CD4-positive, alpha-beta T cell treated with Interleukin-12 subunit alpha and Interleukin-12 subunit beta, for 1 hour (primary cell): ENCODE measurements at regions not wholly inside any gene's neighbourhood (a gene's known extent, or its start where the extent isn't known, plus 50 kb on each side); places are given as distances from the start of the nearest gene placed in this dataset.
"Not testable (repeated sequence)": the region's sequence is repeated elsewhere in the genome, so short reads cannot be mapped to it uniquely, and the experiment has no call there.

Experiments used
- DNase-seq: peaks from one replicate; pipeline ENCODE4 v3.0.0-alpha.2; 2020

DNA sequence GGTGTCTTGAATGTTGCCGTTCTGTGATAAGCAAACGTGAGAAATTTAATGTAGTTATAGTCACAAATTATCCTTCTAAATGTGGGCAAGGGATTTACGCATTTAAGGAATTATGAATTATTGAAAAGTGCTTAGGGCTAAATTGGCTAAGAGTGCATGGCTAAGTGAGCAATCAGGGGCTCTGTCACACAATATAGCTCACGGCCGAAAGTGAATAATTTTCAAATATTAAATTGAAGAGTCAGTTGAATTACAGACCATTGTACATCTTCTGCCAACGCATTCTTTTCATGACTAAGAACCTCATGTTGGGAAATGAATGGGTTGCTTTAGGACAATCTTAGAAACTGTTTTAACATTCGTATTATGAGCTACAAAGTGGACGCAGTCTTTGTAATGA is 1832.9 kb upstream of the LRRTM1 start:
- DNase-seq = no peak

DNA sequence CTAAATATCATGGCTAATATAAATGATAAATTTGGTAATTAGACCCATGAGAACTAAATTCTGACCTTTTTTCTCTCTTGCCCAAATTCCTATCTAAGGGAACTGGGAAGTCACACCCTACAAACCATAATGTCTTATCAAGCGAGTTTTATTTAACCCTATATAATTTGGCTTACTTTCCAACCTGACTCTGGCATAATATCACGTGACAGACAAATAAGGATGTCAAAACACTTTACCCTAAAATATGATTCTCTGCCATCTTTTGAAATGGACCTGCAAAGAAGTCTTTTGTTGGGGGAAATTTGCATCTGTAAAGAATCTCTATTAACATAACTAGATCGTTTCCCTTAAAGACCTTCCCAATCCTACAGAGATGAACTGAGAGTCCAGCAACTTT is 1823.5 kb upstream of the LRRTM1 start:
- DNase-seq = no peak

DNA sequence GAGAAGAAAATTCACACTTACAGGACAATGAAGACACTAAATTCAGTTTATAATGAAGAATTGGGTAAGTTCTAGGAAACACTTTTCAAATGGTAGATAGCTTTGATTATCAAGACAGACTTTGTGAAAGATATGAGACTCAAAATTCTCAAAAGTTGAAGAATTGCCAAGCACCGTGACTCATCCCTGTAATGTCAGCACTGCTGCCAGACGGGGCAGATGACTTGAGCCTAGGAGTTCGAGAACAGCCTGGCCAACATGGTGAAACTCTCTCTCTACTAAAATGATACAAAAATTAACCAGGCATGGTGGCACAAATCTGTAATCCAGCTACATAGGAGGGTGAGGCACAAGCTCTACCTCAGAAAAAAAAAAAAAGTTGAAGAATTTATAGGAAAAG is 1820.1 kb upstream of the LRRTM1 start:
- no peak for DNase-seq

DNA sequence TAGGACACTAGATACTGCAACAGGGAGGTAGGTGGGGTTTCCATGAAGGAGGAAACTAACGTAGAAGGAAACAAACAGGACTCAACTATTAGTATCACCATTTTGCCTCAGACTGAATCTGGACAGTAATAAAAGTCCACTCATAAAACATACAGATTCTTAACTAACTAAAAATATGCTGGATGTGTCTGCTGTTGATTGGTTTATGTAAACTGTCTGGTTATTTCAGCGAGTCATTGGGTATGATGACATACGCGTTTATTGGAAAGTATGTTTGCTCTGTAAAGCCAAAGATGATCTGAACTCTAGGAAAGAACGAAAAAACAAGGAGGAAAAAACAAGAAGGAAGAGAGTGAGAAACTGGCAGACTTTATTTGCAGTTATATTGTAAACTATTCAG is 1816.1 kb upstream of the LRRTM1 start:
- DNase-seq = no peak

DNA sequence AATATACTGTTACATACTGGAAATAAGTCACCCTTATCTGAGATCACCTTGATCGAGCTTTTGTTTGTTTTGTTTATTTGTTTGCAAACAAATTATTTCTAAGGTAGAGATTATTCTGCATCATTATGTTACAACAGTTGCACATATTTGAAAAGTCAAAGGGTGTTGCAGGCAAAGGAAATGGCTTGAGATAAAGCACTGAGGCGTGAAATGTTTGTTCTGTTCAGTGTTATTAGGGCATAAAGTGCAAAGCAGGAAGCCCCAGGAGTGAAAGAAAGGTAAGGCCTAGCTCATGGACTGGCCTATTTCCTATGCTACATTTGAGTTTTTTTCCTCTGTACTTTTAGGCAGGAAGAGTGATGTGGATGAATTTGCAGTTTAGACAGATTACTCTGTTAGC is 1815.6 kb upstream of the LRRTM1 start:
- no peak for DNase-seq

DNA sequence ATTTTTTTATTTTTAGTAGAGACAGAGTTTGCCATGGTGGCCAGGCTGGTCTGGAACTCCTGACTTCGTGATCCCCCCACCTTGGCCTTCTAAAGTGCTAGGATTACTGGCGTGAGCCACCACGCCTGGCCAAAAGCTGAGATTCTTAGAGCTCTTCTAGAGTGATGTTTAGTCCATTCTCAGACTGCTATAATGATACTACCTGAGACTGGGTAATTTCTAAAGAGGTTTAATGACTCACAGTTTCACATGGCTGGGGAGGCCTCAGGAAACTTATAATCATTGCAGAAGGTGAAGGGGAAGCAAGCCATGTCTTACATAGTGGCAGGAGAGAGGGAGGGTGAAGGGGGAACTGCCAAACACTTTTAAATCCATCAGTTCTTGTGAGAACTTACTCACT is 1804.9 kb upstream of the LRRTM1 start:
- no peak for DNase-seq

DNA sequence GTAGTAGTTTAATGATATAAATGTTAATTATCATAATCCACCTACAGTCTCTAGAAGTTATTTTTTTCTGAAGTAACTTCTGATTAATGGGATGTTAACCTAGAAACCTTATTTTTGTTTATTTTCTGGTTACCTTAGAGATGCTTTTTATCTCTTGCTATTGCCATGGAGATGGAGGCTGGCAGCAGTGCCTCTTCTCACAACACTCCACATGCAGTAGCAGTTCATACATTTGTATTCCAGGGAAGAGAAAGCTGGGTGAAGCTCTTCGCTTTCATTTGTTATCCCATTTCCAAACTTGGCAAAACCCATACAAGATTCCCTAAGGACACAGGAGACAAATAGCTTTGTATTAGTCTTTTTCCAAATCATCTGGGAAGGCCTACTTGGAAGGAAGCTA is 1794.1 kb upstream of the LRRTM1 start:
- DNase-seq = no peak

DNA sequence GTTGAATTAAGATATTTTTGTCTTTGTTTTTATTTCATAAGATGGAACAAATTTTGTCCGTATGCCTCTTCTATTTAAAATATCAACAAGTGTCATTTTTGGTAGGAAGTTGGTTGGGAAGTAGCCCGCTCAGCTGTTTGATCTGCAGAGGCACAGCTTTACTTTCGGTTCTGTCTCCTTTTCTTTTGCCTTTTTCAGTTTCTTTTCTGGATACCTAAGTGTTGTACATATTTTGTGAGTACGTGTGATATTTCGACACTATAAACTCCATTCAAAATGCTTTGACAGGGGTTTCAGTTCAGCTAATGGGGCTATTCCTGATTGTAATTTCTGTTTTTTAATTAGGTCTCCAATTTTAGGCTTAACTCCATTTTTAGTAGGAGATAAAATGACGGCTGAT is 1785.0 kb upstream of the LRRTM1 start:
- no peak for DNase-seq

DNA sequence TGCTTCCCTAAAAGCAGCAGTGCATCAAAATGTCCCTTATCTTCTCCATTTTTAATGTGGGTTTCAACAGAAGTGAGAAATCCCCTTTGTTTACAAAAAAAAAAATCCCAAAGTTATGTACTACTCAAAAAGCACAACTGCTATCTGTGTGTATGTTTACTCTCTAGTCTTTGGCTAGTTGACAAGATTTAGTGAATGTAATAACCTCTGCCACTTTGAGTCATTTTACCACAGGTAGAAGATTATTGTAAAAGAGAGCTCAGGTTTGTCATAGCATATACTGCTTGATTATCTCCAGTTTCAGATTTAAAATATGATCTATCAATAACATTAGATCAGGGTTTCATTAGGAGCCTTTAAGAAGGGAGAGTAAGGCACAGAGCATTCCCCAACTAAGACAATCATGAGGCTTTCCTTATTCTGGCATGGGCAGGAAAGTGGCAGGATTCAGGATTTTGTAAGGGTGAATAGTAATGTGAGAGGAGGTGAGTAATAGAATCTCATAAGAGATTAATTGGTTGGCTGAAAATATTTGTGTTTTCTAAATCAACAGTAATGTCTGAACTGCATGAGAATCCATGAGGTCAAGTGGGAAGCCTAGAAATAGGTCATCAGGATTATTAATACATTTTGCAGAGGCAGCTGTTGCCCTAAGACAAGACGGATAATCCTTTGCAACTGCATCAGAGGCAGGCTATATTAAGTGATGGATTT is 1780.3 kb upstream of the LRRTM1 start:
- DNase-seq = no peak

DNA sequence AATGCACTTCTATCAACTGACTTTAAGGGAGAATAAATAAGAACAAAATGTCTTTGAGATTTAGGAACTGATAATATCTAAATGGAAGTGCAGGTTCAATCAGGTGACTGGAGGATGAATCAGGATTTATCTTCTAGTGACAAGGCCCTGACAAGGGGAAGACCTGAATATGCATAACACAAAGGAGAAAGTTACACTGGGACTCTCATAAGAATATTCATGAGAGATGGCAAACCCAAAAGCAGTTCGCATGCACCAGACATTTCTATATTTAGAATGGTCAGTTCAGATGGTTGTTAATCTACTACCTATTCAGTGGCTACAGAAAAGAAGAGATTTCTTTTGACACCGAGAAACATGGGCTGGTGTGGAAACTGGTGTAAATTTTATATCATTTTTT is 1771.3 kb upstream of the LRRTM1 start:
- DNase-seq = no peak

DNA sequence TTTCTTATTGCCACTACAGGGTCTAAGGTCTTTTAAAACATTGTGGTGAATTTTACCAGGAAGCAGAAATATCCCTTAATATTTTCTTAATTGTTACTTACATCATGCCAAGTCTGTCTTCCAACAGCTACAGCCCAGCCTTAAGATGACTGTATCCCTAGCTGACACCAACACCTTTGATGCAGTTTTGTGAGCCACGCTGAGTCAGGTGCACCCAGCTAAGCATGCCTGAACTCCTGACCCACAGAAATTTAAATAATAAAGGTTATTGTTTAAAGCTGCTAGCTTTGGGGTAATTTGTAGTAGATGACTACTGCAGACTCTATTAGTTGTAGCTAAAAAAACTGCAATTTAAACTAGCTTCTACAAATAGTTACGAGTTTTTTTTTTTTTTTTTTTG is 1757.9 kb upstream of the LRRTM1 start:
- DNase-seq = no peak

DNA sequence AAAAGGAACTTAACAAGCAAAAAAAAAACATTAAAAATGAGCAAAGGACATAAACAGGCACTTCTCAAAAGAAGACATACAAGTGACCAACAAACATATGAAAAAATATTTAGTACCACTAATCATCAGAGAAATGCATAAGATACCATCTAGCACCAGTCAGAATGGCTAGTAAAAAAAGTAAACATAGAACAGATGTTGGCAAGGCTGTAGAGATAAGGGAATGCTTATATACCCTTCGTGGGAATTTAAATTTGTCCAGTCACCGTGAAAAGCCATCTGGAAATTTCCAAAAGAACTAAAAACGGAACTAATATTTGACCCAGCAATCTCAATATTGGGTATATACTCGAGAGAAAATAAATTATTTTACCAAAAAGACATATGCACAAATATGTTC is 1751.3 kb upstream of the LRRTM1 start:
- DNase-seq = no peak

DNA sequence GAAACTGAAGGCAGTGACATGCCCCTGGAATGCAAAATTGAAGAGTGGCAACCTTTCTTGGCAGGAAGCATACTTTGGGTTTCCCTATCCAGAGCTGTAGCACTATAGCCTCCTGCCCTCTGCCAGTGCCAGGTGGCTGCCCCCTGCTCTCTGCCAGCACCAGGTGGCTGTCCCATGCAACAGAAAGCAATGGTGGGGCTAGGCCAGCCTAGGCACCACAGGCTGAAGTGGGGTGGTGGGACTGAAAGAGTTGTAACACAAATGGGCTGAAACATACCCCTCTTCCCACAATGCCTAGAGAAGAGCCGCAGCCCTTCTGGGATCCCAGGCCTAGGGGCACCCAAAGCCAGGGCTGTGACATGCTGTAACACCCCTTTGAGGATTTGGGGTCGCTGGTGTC is 1739.3 kb upstream of the LRRTM1 start:
- DNase-seq = no peak

DNA sequence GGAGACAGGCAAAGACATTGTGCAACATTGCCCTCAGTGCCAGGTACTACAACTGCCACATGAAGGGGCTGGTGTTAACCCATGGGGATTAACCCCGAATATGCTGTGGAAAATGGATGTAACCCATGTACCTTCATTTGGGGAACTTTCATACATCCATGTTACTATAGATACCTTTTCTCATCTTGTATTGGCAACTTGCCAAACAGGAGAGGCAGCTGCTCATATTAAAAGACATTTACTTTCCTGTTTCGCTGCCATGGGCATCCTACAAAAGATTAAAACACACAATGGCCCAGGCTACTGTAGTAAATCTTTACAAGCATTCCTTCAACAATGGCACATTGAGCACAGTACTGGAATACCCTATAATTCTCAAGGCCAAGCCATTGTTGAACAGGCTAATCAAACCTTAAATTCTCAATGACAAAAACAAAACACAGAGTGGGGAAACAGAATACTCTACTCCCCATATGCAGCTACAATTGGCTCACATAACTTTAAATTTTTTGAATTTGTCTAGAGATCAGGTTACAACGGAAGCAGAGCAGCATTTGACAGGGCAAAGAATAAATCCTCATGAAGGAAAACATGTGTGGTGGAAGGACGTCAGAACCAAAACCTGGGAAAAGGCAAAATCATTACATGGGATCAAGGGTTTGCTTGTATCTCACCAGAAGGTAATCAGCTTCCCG is 1723.5 kb upstream of the LRRTM1 start:
- DNase-seq = no peak

DNA sequence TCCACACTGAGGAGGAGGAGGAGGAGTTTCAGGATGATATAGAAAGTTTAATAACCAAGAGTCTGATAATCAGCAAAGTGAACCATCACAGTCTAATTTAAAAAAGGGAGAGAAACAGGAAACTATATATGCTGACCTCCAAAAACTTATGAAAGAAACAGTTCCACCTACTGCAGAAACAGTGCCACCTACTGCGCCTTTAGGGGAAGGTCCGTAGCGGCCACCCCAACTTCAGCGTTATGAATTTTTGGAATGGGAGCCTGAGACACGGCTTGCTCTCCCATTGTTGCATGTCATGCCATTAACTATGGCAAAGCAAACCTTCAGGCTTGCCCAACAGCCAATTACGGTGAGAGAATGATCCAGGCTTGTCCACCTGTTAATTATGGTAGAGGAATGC is 1719.2 kb upstream of the LRRTM1 start:
- no peak for DNase-seq

DNA sequence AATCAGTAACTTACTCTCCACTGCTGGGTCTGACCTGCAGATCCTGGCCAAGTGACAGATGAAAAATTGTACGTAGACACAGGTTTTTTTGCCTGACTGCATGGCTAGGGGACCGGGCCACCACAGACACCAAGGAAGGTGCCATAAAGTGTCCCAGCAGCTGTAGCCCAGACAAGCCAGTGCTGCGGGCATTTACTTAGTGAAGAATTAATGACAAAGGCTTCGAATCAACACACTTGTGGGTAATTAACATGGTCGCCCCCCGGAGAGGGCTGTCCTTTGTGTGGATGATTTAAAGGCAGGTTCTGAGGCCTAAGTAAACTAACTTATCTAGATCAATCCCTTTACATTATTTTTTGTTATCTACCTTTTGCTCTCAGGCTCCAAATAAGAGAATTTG is 1709.1 kb upstream of the LRRTM1 start:
- no peak for DNase-seq

DNA sequence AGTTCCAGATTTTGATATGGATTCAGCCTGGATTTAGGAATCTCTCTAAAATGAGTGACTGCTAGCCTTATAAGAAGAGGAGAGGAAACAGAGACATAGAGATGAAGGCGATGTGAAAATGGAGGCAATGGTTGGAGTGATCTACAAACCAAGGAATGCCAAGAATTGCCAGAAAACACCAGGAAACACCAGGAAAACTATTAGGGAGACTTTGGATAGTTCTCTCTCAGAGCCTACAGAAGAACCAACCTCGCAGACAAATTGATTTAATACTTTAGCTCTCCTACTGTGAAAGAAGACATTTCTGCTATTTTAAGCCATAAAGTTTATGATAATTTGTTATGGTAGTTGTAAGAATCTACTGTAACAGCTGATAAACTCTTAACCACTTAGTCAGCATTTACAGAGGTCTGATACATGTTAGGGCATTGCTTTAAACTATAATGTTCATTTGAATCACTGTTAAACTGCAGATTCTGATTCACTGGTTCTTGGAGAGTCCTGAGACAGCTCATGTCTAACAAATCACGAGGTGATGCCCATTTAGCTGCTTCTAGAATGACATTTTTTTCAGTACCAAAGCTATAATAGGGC is 1702.6 kb upstream of the LRRTM1 start:
- no peak for DNase-seq

DNA sequence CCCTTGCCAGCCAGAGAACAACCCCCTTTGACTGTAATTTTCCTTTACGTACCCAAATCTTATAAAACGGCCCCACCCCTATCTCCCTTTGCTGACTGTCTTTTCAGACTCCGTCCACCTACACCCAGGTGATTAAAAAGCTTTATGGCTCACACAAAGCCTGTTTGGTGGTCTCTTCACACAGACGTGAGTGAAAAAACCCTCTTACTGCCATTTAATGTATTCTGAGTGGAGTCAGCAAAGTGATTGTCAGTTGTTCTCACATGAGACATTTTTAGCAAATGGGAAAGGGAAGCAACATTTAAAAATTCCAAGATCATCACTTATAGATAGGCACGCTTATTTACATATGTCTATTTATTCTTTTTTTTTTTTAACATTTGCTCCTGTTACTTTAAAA is 1701.3 kb upstream of the LRRTM1 start:
- not testable (repeated sequence) for DNase-seq

DNA sequence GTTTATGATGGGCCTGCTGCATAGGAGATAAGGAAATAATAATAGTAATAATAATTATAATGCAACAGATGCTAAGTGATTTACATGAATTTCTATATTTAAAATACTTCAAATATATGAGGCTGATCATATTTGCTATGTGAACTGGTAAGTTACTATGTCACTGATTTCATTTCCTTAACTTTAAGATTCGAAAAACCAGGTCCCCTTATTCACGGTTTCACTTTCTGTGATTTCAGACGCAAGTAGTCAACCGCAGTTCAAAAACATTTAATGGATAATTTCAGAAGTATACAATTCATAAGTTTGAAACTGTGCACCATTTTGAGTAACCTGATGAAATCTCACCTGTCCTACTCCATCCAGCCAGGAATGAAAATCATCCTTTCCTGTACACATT is 1697.1 kb upstream of the LRRTM1 start:
- DNase-seq = no peak

DNA sequence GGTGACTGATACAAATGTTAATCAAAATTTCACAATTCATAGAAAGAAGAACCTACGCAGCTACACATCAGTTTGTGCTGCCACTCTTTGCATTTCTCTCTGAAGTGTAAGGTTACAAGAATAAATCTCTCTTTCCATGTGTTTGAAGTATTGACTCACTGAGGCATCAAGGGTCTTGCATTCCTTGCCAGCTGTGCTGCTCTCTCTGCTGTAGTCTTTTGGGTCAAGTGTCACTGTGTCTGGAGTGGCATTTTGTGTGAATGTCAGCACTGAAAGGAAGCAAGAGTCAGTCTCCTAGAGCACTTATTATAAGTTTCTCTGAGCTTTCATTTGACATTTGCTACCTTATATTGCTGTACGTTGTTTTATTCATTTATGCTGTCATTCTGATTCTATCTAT is 1696.1 kb upstream of the LRRTM1 start:
- DNase-seq = no peak

DNA sequence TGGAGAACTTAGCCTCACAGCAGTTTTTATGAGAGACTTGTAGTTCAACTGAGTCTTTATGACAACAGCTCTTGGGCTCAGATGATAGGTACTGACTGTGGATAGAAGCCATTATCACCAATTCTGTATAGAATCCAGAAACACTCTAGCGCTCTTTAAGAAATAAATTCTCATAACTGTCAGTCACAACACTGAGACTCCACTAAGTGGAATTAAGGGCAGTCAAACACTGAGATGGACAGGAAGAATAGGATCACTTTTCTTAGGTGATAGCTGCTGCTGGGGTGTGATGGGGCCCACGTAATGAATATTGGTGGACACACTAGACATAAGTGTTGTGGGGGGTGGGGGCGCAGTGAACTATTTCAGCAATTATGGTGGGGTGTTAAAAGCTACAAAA is 1691.8 kb upstream of the LRRTM1 start:
- no peak for DNase-seq

DNA sequence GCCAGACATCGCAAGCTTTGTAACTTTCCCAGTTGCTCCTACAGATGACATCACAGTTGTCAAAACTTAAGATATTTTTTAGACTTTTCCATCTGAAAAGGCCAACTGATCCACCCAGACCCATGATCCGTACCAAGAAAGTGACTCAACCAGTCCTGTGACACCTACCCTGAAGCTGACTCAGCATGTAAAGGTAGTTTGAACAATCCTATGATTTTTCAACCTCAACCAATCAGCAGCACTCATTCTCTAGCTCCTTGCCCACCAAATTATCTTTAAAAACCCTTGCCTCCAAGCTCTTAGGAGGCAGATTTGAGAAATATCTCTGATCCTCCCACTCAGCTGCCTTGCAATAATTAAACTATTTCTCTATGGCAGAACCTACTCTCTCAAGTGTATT is 1686.7 kb upstream of the LRRTM1 start:
- no peak for DNase-seq

DNA sequence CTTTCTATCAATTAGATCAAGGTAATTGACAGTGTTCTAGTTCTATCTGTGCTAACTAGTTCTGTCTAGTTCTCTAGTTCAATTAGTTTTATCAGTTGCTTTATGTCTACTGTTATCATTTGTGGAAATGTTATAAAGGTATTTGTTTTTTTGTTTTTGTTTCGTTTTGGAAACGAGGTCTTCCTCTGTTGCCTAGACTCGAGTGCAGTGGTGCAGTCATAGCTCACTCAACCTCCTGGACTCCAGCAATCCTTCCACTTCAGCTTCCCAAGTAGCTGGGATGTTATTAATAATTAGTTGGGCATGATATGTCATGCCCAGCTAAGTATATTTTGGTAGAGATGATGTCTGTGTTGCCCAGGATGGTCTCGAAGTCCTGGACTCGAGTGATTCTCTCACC is 1682.8 kb upstream of the LRRTM1 start:
- DNase-seq = no peak

DNA sequence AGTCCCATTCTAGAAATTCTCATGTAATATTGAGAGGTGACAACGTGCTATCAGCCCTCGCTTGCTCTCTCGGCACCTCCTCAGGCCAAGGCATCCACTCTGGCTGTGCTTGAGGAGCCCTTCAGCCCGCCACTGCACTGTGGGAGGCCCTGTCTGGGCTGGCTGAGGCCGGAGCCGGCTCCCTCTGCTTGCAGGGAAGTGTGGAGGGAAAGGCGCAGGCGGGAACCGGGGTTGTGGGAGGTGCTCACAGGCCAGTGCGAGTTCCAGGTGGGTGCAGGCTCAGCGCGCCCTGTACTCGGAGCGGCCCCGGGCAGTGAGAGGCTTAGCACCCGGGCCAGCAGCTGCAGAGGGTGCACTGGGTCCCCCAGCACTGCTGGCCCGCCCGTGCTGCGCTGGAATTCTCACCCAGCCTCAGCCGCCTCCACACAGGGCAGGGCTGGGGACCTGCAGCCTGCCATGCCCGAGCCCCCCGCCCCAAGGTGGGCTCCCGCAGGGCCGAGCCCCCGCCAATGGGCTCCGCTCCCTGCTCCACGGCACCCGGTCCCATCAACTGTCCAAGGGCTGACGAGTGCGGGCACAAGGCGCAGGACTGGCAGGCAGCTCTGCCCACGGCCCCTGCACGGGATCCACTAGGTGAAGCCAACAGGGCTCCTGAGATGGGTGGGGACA is 1680.6 kb upstream of the LRRTM1 start:
- no peak for DNase-seq
